H1 (cell line): ENCODE measurements at regions not wholly inside any gene's neighbourhood (a gene's known extent, or its start where the extent isn't known, plus 50 kb on each side); places are given as distances from the start of the nearest gene placed in this dataset.

Experiments used
- SIRT6 ChIP-seq: IDR thresholded peaks from one replicate; pipeline ENCODE4 v1.7.1; 2012; ENCODE audit warnings: low read length, inconsistent platforms
- SIX5 ChIP-seq: IDR thresholded peaks from 2 replicates; pipeline ENCODE4 v1.6.1; 2011; ENCODE audit warnings: mild to moderate bottlenecking, low read depth, low read length
- SP1 ChIP-seq: IDR thresholded peaks from 2 replicates; pipeline ENCODE4 v1.6.1; 2011; ENCODE audit warnings: low read depth, low read length
- SRF ChIP-seq: IDR thresholded peaks from 2 replicates; pipeline ENCODE4 v1.6.1; 2011; ENCODE audit warnings: mild to moderate bottlenecking, low read depth, low read length, moderate library complexity
- ZNF274 ChIP-seq: IDR thresholded peaks from 2 replicates; pipeline ENCODE4 v1.7.0; 2012; ENCODE audit warnings: low read length, borderline replicate concordance; ENCODE audit errors: extremely low read depth
- TF ChIP-seq, protein P1 (sequence below): fragments of 300-600 bp; sonication (generic); IDR thresholded peaks from 2 replicates; pipeline ENCODE4 v1.7.1; 2012; ENCODE audit warnings: low read length, moderate library complexity, mild to moderate bottlenecking, inconsistent platforms; ENCODE audit not compliant: insufficient replicate concordance

DNA sequence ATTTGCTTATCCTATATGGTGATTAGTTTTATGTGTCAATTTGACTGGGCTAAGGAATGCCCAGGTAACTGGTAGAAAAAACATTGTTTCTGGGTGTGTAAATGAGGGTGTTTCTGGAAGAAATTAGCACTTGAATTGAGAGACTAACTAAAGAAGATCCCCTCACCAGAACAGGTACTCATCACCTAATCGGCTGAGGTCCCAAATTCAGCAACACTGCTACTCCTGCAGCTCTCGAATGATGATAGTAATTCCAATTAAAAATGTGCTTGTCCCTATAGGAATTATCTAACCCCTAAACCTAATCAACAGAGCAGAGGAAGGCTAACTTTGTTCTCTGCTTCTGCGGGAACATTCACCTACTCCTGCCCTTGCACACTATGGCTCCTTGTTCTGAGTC, 464.5 kb upstream of the CHST9 start (continued):
- TF ChIP-seq, protein P1, sequence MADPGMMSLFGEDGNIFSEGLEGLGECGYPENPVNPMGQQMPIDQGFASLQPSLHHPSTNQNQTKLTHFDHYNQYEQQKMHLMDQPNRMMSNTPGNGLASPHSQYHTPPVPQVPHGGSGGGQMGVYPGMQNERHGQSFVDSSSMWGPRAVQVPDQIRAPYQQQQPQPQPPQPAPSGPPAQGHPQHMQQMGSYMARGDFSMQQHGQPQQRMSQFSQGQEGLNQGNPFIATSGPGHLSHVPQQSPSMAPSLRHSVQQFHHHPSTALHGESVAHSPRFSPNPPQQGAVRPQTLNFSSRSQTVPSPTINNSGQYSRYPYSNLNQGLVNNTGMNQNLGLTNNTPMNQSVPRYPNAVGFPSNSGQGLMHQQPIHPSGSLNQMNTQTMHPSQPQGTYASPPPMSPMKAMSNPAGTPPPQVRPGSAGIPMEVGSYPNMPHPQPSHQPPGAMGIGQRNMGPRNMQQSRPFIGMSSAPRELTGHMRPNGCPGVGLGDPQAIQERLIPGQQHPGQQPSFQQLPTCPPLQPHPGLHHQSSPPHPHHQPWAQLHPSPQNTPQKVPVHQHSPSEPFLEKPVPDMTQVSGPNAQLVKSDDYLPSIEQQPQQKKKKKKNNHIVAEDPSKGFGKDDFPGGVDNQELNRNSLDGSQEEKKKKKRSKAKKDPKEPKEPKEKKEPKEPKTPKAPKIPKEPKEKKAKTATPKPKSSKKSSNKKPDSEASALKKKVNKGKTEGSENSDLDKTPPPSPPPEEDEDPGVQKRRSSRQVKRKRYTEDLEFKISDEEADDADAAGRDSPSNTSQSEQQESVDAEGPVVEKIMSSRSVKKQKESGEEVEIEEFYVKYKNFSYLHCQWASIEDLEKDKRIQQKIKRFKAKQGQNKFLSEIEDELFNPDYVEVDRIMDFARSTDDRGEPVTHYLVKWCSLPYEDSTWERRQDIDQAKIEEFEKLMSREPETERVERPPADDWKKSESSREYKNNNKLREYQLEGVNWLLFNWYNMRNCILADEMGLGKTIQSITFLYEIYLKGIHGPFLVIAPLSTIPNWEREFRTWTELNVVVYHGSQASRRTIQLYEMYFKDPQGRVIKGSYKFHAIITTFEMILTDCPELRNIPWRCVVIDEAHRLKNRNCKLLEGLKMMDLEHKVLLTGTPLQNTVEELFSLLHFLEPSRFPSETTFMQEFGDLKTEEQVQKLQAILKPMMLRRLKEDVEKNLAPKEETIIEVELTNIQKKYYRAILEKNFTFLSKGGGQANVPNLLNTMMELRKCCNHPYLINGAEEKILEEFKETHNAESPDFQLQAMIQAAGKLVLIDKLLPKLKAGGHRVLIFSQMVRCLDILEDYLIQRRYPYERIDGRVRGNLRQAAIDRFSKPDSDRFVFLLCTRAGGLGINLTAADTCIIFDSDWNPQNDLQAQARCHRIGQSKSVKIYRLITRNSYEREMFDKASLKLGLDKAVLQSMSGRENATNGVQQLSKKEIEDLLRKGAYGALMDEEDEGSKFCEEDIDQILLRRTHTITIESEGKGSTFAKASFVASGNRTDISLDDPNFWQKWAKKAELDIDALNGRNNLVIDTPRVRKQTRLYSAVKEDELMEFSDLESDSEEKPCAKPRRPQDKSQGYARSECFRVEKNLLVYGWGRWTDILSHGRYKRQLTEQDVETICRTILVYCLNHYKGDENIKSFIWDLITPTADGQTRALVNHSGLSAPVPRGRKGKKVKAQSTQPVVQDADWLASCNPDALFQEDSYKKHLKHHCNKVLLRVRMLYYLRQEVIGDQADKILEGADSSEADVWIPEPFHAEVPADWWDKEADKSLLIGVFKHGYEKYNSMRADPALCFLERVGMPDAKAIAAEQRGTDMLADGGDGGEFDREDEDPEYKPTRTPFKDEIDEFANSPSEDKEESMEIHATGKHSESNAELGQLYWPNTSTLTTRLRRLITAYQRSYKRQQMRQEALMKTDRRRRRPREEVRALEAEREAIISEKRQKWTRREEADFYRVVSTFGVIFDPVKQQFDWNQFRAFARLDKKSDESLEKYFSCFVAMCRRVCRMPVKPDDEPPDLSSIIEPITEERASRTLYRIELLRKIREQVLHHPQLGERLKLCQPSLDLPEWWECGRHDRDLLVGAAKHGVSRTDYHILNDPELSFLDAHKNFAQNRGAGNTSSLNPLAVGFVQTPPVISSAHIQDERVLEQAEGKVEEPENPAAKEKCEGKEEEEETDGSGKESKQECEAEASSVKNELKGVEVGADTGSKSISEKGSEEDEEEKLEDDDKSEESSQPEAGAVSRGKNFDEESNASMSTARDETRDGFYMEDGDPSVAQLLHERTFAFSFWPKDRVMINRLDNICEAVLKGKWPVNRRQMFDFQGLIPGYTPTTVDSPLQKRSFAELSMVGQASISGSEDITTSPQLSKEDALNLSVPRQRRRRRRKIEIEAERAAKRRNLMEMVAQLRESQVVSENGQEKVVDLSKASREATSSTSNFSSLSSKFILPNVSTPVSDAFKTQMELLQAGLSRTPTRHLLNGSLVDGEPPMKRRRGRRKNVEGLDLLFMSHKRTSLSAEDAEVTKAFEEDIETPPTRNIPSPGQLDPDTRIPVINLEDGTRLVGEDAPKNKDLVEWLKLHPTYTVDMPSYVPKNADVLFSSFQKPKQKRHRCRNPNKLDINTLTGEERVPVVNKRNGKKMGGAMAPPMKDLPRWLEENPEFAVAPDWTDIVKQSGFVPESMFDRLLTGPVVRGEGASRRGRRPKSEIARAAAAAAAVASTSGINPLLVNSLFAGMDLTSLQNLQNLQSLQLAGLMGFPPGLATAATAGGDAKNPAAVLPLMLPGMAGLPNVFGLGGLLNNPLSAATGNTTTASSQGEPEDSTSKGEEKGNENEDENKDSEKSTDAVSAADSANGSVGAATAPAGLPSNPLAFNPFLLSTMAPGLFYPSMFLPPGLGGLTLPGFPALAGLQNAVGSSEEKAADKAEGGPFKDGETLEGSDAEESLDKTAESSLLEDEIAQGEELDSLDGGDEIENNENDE: no peak
- TF ChIP-seq SRF (no peak), SIX5 (no peak), SIRT6 (no peak), SP1 (no peak), ZNF274 (no peak)
